ENCODE measurements at regions not wholly inside any gene's neighbourhood (a gene's known extent, or its start where the extent isn't known, plus 50 kb on each side); places are given as distances from the start of the nearest gene placed in this dataset.

- H4K91ac ChIP-seq (ENCODE audit: insufficient read depth, low read depth, low read length), result peak overlapping the region; percentile 90
- intact Hi-C loops (cut with micrococcal nuclease) (loop anchor here (5.0 kb wide), 1 partner anchor 144 kb away; no protein-coding TSS in a partner anchor), in situ Hi-C loops (cut with MboI; ENCODE audit: low sequenced_read_pairs) (loop anchor here (10.0 kb wide), 1 partner anchor 141 kb away; the partner anchor contains the start of gene PTS), dilution Hi-C loops (cut with HindIII; ENCODE audit: low sequenced_read_pairs, unreplicated experiment) (no loop called here)
- H2BK120ac ChIP-seq (ENCODE audit: low read depth, low read length), result peak overlapping the region; percentile 96
- 0 out of 2 replicates have a peak overlapping the region, but pooled peaks have one; percentile 80 for H3K56ac ChIP-seq (ENCODE audit: extremely low read depth, insufficient read depth, low read length)
- H3K4me3 ChIP-seq (ENCODE audit: insufficient read depth, low read depth, low read length), result no peak overlapping the region
- H3K9me1 ChIP-seq (ENCODE audit: insufficient read depth, low read length), result peaks cover 28% of the 10 kb centered on the region
- no peaks in the 10 kb centered on the region for H3K9me3 ChIP-seq (ENCODE audit: control insufficient read depth, insufficient read depth, low read length)
- ATAC-seq (ENCODE audit: low read depth), result no peak
- no peak for DNase-seq
- peak overlapping the region; percentile 69; the same call in 1 of the 2 replicates for H3K23ac ChIP-seq (ENCODE audit: low read depth, low read length)
- no peaks in the 10 kb centered on the region for H3K36me3 ChIP-seq (ENCODE audit: control insufficient read depth, insufficient read depth, low read length)
- 100% methylated on average over 1 of the region's 4 CpGs; no CpG with 5 or more reads in 1 of the 2 experiments for WGBS, 2 experiments (ENCODE audit: extremely low coverage in 2 of 2, insufficient read length in 1 of 2)
- peak overlapping the region; percentile 97; the same call in 2 of the 3 replicates for H2BK15ac ChIP-seq (ENCODE audit: low read depth, low read length)
- H3K27me3 ChIP-seq (ENCODE audit: control insufficient read depth, insufficient read depth, low read length), result no peaks in the 10 kb centered on the region
- peak overlapping the region; percentile 79 for H2AK9ac ChIP-seq (replicated peaks; ENCODE audit: low read depth, low read length, poor library complexity)
- peak overlapping the region; percentile 97 for H2BK20ac ChIP-seq (ENCODE audit: low read depth, low read length)
- H4K5ac ChIP-seq (ENCODE audit: low read depth, low read length), result peak overlapping the region; percentile 84
- no peak overlapping the region for H3K4me2 ChIP-seq (ENCODE audit: low read depth, low read length)
- H2AK5ac ChIP-seq (ENCODE audit: low read depth, low read length), result peak overlapping the region; percentile 95
- H3K4me1 ChIP-seq (ENCODE audit: control insufficient read depth, insufficient read depth, low read length), result peaks cover 31% of the 10 kb centered on the region
- ChIA-PET POLR2A (ENCODE audit: unreplicated experiment) (no interaction called here), CTCF (interaction anchor here (2.9 kb wide), 1 partner anchor 11 kb away, joined by 7 read pairs; no protein-coding TSS in a partner anchor)
- BruUV-seq (replicated peaks), result no TSS peak
- H3K14ac ChIP-seq (replicated peaks; ENCODE audit: low read depth, low read length), result peak overlapping the region; percentile 12
- H3K9ac ChIP-seq (ENCODE audit: low read depth, low read length), result no peak overlapping the region
- H4K20me1 ChIP-seq (ENCODE audit: insufficient read depth, low read length), result no peaks in the 10 kb centered on the region
- H3K4ac ChIP-seq (ENCODE audit: low read depth, low read length), result peak overlapping the region; percentile 99
- H2BK5ac ChIP-seq (ENCODE audit: low read depth, low read length, poor library complexity, severe bottlenecking), result peak overlapping the region; percentile 79
- H2AFZ ChIP-seq (replicated peaks; ENCODE audit: low read length, poor library complexity), result peak overlapping the region; percentile 4
- peak overlapping the region; percentile 88 for H3K18ac ChIP-seq (ENCODE audit: low read depth, low read length)
- peak overlapping the region; percentile 72 for H3K27ac ChIP-seq (ENCODE audit: insufficient read depth, low read length)
- peak overlapping the region; percentile 16 to 87; a peak in 2 of 4 replicates for H4K8ac ChIP-seq (ENCODE audit: low read depth in 2 of 2, low read length in 2 of 2)
- TF ChIP-seq CEBPB (IDR thresholded peaks at IDR 0.05; ENCODE audit: low read depth, low read length) (no peak), RCOR1 (IDR thresholded peaks at IDR 0.05; ENCODE audit: insufficient replicate concordance, low read length) (no peak), CHD1 (IDR thresholded peaks at IDR 0.05; ENCODE audit: low read depth, low read length) (no peak), USF2 (IDR thresholded peaks at IDR 0.05; ENCODE audit: low read depth, low read length) (no peak), RFX5 (IDR thresholded peaks at IDR 0.05; ENCODE audit: low read depth, low read length) (no peak), RAD21 (IDR thresholded peaks at IDR 0.05; ENCODE audit: low read length) (no peak), MAZ (IDR thresholded peaks at IDR 0.05; ENCODE audit: borderline replicate concordance, low read depth, low read length) (no peak), CTCF (conservative IDR thresholded peaks at IDR 0.05; ENCODE audit: low read depth, low read length) (no peak), MAFK (IDR thresholded peaks at IDR 0.05; ENCODE audit: low read depth, low read length) (no peak), NFE2L2 (IDR thresholded peaks at IDR 0.05; ENCODE audit: low read depth, low read length) (no peak), ELK1 (IDR thresholded peaks at IDR 0.05; ENCODE audit: borderline replicate concordance, low read depth, low read length) (no peak), SMC3 (IDR thresholded peaks at IDR 0.05; ENCODE audit: low read depth, low read length) (no peak), FOS (IDR thresholded peaks at IDR 0.05; ENCODE audit: low read depth, low read length) (no peak), POLR2A (IDR thresholded peaks at IDR 0.05; ENCODE audit: low read depth, low read length) (no peak), BHLHE40 (IDR thresholded peaks at IDR 0.05; ENCODE audit: low read depth, low read length) (no peak), MXI1 (IDR thresholded peaks at IDR 0.05; ENCODE audit: borderline replicate concordance, low read depth, low read length) (no peak)
- no peaks in the 10 kb centered on the region for H3K79me1 ChIP-seq (ENCODE audit: low read depth in 1 of 2, low read length in 2 of 2)
Measured at GRCh38 chr11:112366012-112366411, 105.4 kb upstream of the PLET1 start.
